AG09319 (cell line): ENCODE measurements at regions not wholly inside any gene's neighbourhood (a gene's known extent, or its start where the extent isn't known, plus 50 kb on each side); places are given as distances from the start of the nearest gene placed in this dataset.

Experiments
- DNase-seq: peaks from one replicate; pipeline ENCODE4 v3.0.0-alpha.2; 2010; ENCODE audit warnings: low read depth; ENCODE audit errors: extremely low read depth
- TF ChIP-seq, protein P1 (sequence below): IDR thresholded peaks from 2 replicates; pipeline ENCODE4 v1.5.1; 2011; ENCODE audit warnings: low read depth, mild to moderate bottlenecking, inconsistent platforms, low read length, moderate library complexity

DNA sequence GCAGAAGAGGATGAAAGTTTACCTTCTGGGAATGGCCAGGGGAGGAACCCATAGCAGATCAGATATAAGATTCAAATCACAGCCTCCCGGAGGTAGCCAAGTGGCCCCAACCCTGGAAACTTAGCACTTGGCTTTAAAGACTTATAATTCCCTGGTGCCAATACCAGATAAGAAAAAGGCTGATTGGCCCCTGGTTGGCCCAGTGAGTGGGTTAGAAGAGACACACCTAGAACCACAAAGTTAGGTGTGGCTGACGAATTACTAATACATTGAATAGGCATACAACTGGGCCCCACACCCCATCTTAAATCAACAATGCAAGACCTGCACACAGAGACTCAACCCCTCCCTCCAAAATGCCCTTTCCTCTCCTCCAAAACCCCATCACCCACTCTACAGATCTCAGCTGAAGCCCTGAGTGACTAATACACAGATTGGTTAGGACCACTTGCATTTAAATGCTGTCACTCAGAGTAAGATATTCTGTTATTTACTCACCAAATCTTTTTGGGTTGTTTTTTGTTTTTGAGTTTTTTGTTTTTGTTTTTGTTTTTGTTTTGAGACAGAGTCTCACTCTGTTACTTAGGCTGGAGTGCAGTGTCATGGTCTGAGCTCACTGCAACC is 315.4 kb upstream of the JARID2 start:
- TF ChIP-seq, protein P1, sequence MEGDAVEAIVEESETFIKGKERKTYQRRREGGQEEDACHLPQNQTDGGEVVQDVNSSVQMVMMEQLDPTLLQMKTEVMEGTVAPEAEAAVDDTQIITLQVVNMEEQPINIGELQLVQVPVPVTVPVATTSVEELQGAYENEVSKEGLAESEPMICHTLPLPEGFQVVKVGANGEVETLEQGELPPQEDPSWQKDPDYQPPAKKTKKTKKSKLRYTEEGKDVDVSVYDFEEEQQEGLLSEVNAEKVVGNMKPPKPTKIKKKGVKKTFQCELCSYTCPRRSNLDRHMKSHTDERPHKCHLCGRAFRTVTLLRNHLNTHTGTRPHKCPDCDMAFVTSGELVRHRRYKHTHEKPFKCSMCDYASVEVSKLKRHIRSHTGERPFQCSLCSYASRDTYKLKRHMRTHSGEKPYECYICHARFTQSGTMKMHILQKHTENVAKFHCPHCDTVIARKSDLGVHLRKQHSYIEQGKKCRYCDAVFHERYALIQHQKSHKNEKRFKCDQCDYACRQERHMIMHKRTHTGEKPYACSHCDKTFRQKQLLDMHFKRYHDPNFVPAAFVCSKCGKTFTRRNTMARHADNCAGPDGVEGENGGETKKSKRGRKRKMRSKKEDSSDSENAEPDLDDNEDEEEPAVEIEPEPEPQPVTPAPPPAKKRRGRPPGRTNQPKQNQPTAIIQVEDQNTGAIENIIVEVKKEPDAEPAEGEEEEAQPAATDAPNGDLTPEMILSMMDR, result no peak
- no peak for DNase-seq

DNA sequence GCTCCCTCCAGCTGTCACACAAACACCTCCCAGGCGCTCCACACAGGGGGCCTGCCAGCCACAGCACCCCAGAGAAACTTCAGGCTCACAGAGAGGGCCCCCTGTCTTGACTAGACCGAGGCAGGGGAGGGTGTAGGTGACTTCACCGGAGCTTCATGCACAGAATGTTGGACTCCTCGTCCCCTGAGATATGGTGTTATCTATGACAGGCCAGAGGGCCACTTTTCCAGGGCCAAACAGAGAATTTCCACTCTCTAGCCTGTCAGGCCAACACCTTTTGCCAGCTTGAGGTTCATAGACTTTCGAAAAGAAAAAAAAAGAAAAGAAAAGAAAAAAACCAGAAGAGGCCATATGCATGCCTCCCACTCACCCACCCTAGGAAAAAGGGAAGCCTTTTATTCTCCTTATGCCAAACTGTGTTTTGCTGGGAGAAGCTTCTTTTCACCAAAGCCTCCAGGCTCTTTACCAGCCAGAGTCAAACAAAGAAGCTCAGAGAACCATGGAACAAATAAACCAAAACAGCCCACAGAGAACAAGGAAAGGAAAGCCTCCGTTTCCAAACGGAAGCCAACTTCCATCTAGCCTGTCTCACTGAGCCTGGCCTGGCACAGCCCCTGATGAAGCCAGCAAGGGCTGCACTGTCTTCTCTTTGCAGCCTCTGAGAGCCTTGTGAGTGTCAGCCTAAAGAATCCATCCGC is 313.2 kb upstream of the JARID2 start:
- TF ChIP-seq, protein P1, result no peak
- no peak for DNase-seq

DNA sequence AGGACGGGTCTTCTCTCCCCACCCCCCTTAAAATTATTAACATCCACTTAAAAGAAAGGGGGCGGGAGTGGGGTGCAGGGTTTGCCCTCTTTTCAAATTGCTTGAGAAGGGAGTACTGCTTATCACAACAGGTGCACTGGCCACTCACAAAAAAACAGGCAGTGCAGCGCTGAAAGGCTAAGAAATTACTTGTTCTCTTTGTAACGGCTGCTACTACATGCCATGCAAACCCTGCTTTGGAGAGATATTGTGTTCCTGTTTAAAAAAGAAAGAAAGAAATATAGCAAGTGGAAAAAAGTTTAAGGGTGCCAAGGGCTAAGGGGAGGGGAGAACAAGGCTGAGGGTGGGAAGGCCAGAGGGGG is 312.7 kb upstream of the JARID2 start:
- no peak for DNase-seq
- TF ChIP-seq, protein P1, result no peak

DNA sequence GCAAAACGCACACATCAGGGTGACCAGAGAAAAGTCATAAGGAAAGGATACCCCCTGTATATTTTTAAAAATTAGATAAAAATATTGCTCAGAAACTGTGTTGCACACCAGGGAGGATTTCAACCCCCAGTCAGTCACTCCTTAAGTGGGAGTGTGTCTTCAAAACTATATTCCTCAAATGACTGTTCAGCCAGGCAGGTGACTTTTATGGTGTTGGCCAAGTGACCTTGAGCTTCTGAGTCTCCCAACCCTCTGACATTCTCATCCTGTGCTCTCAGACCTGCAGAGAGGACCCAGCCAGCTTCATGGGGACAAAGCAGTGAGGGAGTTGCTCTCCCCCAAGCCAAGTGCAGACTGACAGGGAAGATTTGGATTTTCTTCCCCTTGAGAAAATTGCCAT is 311.9 kb upstream of the JARID2 start:
- no peak for DNase-seq
- TF ChIP-seq, protein P1, result no peak

DNA sequence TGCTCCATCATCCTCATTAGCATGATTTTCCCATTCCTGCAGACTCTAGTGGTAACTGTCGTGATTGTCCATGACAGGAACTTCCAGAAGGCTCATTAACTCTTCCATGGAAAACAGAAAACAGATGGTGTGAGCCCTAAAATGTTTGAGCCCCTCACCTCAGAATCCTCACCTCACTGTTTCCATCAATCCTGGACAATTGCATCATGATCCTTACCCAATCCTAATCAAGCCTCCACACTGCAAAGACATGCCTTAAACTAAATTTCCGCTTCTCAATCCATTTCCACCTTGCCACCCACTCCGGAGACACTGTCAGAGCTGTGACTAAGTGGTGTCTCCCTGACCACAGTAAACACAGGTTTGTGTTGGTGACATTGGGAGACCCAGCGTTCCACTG is 311.0 kb upstream of the JARID2 start:
- TF ChIP-seq, protein P1, result no peak
- DNase-seq, result no peak

DNA sequence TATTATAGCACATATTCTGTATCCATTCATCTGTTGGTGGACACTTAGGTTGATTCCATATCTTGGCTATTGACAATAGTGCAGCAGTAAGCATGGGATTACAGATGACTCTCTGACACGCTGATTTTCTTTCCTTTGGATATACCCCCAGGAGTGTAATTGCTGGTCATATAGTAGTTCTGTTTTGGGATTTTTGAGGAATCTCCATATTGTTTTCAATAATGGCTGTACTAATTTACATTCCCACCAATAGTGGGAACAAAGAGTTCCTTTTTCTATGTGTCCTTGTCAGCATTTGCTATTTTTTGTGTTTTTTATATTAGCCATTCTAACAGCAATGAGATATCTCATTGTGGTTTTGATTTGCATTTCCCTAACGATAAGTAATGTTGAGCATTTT is 309.0 kb upstream of the JARID2 start:
- DNase-seq, result no peak
- TF ChIP-seq, protein P1, result no peak

DNA sequence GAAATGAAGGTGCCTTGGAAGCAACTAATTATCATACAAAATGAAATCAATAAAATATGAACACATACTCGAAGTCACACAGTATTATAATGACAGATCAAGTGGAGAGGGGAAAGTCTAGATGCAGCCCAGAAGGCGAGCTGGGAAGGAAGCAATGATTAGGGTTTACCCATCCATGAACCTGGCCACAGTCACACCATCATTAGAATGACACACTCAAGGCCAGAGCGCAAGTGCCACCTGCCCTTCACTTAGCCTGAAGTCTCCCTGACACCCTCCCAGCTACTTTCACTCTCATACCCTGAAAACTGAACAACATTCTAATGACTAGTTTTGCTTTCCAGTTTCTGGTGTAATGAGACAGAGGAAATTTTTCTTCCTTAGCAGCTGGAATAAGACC is 302.8 kb upstream of the JARID2 start:
- DNase-seq, result no peak
- TF ChIP-seq, protein P1, result no peak
